ENCODE measurements at regions not wholly inside any gene's neighbourhood (a gene's known extent, or its start where the extent isn't known, plus 50 kb on each side); places are given as distances from the start of the nearest gene placed in this dataset.
A peak's percentile ranks its signal among the peaks of the same experiment; 100 is the strongest.

DNA sequence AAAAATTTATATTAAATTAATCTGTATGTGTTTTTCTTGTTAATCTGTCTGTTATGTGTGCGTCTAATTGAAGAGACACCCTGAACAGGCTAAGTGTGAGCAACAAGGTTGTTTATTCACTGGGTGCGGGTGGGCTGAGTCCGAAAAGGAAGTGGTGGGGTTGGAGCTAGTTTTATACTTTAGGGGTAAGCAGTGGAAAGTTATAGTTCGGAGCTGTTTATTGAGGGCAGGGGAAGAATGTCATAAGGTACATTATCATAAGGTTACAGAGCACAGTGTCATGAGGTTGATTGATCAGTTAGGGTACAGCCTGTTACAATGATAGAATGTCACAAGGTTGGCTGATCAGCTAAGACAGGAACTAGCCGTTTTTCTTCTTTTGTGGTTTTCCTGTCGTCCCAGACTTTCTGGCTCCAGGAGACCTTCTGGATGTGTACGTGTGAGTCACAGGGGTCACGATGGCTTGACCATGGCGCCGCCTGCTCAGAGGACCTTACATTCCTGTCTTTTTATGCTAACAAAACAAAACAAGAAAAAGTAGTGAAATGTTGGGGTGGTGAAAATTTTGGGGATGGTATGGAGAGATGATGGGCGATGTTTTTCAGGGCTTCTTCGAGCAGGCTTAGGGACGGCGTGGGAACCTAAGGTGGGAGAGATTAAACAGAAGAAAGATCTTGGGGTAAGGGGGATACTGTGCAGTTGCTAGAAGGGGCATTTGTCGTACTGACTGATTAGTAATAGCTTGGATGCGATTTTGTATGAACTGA lies 754.0 kb upstream of the ADGRB3 start (continued):
- TF ChIP-seq MED1 (CRISPR knock-in tag; IDR thresholded peaks at IDR 0.05; ENCODE audit: borderline replicate concordance): no peak
- TF ChIP-seq RCOR1 (IDR thresholded peaks at IDR 0.05; ENCODE audit: borderline replicate concordance in 1 of 2, low read depth in 2 of 2, low read length in 2 of 2): 0 out of 4 replicates have a peak, but pooled peaks of 1 of the 2 experiments have one; percentile 4
- TF ChIP-seq, protein P1, sequence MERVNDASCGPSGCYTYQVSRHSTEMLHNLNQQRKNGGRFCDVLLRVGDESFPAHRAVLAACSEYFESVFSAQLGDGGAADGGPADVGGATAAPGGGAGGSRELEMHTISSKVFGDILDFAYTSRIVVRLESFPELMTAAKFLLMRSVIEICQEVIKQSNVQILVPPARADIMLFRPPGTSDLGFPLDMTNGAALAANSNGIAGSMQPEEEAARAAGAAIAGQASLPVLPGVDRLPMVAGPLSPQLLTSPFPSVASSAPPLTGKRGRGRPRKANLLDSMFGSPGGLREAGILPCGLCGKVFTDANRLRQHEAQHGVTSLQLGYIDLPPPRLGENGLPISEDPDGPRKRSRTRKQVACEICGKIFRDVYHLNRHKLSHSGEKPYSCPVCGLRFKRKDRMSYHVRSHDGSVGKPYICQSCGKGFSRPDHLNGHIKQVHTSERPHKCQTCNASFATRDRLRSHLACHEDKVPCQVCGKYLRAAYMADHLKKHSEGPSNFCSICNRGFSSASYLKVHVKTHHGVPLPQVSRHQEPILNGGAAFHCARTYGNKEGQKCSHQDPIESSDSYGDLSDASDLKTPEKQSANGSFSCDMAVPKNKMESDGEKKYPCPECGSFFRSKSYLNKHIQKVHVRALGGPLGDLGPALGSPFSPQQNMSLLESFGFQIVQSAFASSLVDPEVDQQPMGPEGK (CRISPR knock-in tag; IDR thresholded peaks at IDR 0.05; ENCODE audit: borderline replicate concordance): no peak
- no peak for TF ChIP-seq ZNF197 (CRISPR knock-in tag; IDR thresholded peaks at IDR 0.05; ENCODE audit: low read depth)
- no peak for TF ChIP-seq RAD51 (IDR thresholded peaks at IDR 0.05; ENCODE audit: borderline replicate concordance, low read depth)
- TF ChIP-seq RBM25 (IDR thresholded peaks at IDR 0.05; ENCODE audit: low read depth, low read length, severe bottlenecking): no peak
- TF ChIP-seq, protein P2, sequence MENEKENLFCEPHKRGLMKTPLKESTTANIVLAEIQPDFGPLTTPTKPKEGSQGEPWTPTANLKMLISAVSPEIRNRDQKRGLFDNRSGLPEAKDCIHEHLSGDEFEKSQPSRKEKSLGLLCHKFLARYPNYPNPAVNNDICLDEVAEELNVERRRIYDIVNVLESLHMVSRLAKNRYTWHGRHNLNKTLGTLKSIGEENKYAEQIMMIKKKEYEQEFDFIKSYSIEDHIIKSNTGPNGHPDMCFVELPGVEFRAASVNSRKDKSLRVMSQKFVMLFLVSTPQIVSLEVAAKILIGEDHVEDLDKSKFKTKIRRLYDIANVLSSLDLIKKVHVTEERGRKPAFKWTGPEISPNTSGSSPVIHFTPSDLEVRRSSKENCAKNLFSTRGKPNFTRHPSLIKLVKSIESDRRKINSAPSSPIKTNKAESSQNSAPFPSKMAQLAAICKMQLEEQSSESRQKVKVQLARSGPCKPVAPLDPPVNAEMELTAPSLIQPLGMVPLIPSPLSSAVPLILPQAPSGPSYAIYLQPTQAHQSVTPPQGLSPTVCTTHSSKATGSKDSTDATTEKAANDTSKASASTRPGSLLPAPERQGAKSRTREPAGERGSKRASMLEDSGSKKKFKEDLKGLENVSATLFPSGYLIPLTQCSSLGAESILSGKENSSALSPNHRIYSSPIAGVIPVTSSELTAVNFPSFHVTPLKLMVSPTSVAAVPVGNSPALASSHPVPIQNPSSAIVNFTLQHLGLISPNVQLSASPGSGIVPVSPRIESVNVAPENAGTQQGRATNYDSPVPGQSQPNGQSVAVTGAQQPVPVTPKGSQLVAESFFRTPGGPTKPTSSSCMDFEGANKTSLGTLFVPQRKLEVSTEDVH (IDR thresholded peaks at IDR 0.05; ENCODE audit: low read depth, partially characterized antibody): peak; percentile 72
- no peak; the same call in 1 of the 2 replicates for TF ChIP-seq LEF1 (IDR thresholded peaks at IDR 0.05)
- TF ChIP-seq GATA2 (CRISPR knock-in tag; IDR thresholded peaks at IDR 0.05): no peak
- no peak for TF ChIP-seq SRSF7 (optimal IDR thresholded peaks at IDR 0.05; ENCODE audit: low read depth, low read length)
- no peak for TF ChIP-seq ZNF77 (CRISPR knock-in tag; IDR thresholded peaks at IDR 0.05)
- TF ChIP-seq PCBP1 (IDR thresholded peaks at IDR 0.05; ENCODE audit: low read depth, low read length, poor library complexity, severe bottlenecking): no peak
- TF ChIP-seq ZNF316 (IDR thresholded peaks at IDR 0.05): peak; percentile 19; the same call in 1 of the 2 replicates
- TF ChIP-seq, protein P3, sequence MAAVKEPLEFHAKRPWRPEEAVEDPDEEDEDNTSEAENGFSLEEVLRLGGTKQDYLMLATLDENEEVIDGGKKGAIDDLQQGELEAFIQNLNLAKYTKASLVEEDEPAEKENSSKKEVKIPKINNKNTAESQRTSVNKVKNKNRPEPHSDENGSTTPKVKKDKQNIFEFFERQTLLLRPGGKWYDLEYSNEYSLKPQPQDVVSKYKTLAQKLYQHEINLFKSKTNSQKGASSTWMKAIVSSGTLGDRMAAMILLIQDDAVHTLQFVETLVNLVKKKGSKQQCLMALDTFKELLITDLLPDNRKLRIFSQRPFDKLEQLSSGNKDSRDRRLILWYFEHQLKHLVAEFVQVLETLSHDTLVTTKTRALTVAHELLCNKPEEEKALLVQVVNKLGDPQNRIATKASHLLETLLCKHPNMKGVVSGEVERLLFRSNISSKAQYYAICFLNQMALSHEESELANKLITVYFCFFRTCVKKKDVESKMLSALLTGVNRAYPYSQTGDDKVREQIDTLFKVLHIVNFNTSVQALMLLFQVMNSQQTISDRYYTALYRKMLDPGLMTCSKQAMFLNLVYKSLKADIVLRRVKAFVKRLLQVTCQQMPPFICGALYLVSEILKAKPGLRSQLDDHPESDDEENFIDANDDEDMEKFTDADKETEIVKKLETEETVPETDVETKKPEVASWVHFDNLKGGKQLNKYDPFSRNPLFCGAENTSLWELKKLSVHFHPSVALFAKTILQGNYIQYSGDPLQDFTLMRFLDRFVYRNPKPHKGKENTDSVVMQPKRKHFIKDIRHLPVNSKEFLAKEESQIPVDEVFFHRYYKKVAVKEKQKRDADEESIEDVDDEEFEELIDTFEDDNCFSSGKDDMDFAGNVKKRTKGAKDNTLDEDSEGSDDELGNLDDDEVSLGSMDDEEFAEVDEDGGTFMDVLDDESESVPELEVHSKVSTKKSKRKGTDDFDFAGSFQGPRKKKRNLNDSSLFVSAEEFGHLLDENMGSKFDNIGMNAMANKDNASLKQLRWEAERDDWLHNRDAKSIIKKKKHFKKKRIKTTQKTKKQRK (IDR thresholded peaks at IDR 0.05; ENCODE audit: borderline replicate concordance, low read depth, low read length): no peak
- TF ChIP-seq HDAC1 (IDR thresholded peaks at IDR 0.05): 0 out of 4 replicates have a peak, but pooled peaks of 1 of the 2 experiments have one; percentile 34
- peak; percentile 52; the same call in 1 of the 2 replicates for TF ChIP-seq HEY1 (CRISPR knock-in tag; IDR thresholded peaks at IDR 0.05; ENCODE audit: borderline replicate concordance)
- TF ChIP-seq, protein P4, sequence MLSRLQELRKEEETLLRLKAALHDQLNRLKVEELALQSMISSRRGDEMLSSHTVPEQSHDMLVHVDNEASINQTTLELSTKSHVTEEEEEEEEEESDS (CRISPR knock-in tag; IDR thresholded peaks at IDR 0.05): no peak
- TF ChIP-seq ERF (CRISPR knock-in tag; IDR thresholded peaks at IDR 0.05): no peak
- TF ChIP-seq ZKSCAN8 (CRISPR knock-in tag; IDR thresholded peaks at IDR 0.05): peak; percentile 60
- no peak for TF ChIP-seq MAFF (IDR thresholded peaks at IDR 0.05; ENCODE audit: low read length)

Data from K562 (cell line).